ENCODE measurements at regions not wholly inside any gene's neighbourhood (a gene's known extent, or its start where the extent isn't known, plus 50 kb on each side); places are given as distances from the start of the nearest gene placed in this dataset.

- Histone ChIP-seq H3K4me3 (ENCODE audit: low read length in 2 of 2) (no peak overlapping the region), H3K9me3 (ENCODE audit: control insufficient read depth, low read length) (no peaks in the 10 kb centered on the region), H3K27ac (ENCODE audit: low read depth in 1 of 2, low read length in 2 of 2) (no peak overlapping the region), H3K4me1 (ENCODE audit: control insufficient read depth in 1 of 2, insufficient read depth in 2 of 2, low read length in 2 of 2) (peaks cover 0 to 2% of the 10 kb centered on the region in 2 donors), H3K27me3 (ENCODE audit: control insufficient read depth in 1 of 2, insufficient read depth in 2 of 2, low read length in 1 of 2) (no peaks in the 10 kb centered on the region), H3K36me3 (ENCODE audit: control insufficient read depth in 1 of 2, insufficient read depth in 2 of 2, low read length in 1 of 2) (no peaks in the 10 kb centered on the region)
- DNase-seq (no peak), ATAC-seq (ENCODE audit: low FRiP score) (no peak)
- intact Hi-C loops (cut with DNase I): no loop called here
- WGBS, 2 donors: 88 to 95% methylated on average over 1 of the region's 1 CpG
Observed at GRCh38 chr3:193865339-193865738, 270.6 kb upstream of the HES1 start.

- Histone ChIP-seq H3K36me3 (ENCODE audit: control insufficient read depth in 1 of 2, insufficient read depth in 2 of 2, low read length in 1 of 2) (no peaks in the 10 kb centered on the region), H3K4me3 (ENCODE audit: low read length in 2 of 2) (no peak overlapping the region), H3K4me1 (ENCODE audit: control insufficient read depth in 1 of 2, insufficient read depth in 2 of 2, low read length in 2 of 2) (peaks cover 0 to 2% of the 10 kb centered on the region in 2 donors), H3K9me3 (ENCODE audit: control insufficient read depth, low read length) (no peaks in the 10 kb centered on the region), H3K27me3 (ENCODE audit: control insufficient read depth in 1 of 2, insufficient read depth in 2 of 2, low read length in 1 of 2) (no peaks in the 10 kb centered on the region), H3K27ac (ENCODE audit: low read depth in 1 of 2, low read length in 2 of 2) (peak overlapping the region in 1 of 2 donors; percentile 15)
- WGBS, 2 donors: 36 to 39% methylated on average over 4 of the region's 4 CpGs
- no peak for ATAC-seq (ENCODE audit: low FRiP score)
- DNase-seq: no peak
- intact Hi-C loops (cut with DNase I): no loop called here
Observed at GRCh38 chr3:193865896-193866480, 270.0 kb upstream of the HES1 start.

GRCh38 chr3:193868590-193868989 lies 267.4 kb upstream of the HES1 start:
- intact Hi-C loops (cut with DNase I): no loop called here
- Histone ChIP-seq H3K4me1 (ENCODE audit: control insufficient read depth in 1 of 2, insufficient read depth in 2 of 2, low read length in 2 of 2) (peaks cover 0 to 2% of the 10 kb centered on the region in 2 donors), H3K36me3 (ENCODE audit: control insufficient read depth in 1 of 2, insufficient read depth in 2 of 2, low read length in 1 of 2) (no peaks in the 10 kb centered on the region), H3K9me3 (ENCODE audit: control insufficient read depth, low read length) (no peaks in the 10 kb centered on the region), H3K27ac (ENCODE audit: low read depth in 1 of 2, low read length in 2 of 2) (no peak overlapping the region), H3K4me3 (ENCODE audit: low read length in 2 of 2) (no peak overlapping the region), H3K27me3 (ENCODE audit: control insufficient read depth in 1 of 2, insufficient read depth in 2 of 2, low read length in 1 of 2) (no peaks in the 10 kb centered on the region)
- WGBS, 2 donors: 97% methylated on average over 7 of the region's 7 CpGs
- ATAC-seq (ENCODE audit: low FRiP score): no peak
- no peak for DNase-seq

- peak; percentile 34 for ATAC-seq (ENCODE audit: low FRiP score)
- H3K4me3 ChIP-seq (ENCODE audit: low read length in 2 of 2): no peak overlapping the region
Observed at GRCh38 chr3:193869221-193870201, 266.4 kb upstream of the HES1 start.

GRCh38 chr3:193870376-193871219 lies 265.4 kb upstream of the HES1 start:
- H3K4me3 ChIP-seq (ENCODE audit: low read length in 2 of 2): no peak overlapping the region
- no peaks in the 10 kb centered on the region for H3K36me3 ChIP-seq (ENCODE audit: control insufficient read depth in 1 of 2, insufficient read depth in 2 of 2, low read length in 1 of 2)
- ATAC-seq (ENCODE audit: low FRiP score) (no peak), DNase-seq (no peak)
- WGBS, 2 donors: 79 to 82% methylated on average over 18 of the region's 18 CpGs
- no peak overlapping the region for H3K27ac ChIP-seq (ENCODE audit: low read depth in 1 of 2, low read length in 2 of 2)
- intact Hi-C loops (cut with DNase I): no loop called here
- H3K9me3 ChIP-seq (ENCODE audit: control insufficient read depth, low read length): no peaks in the 10 kb centered on the region
- H3K27me3 ChIP-seq (ENCODE audit: control insufficient read depth in 1 of 2, insufficient read depth in 2 of 2, low read length in 1 of 2): no peaks in the 10 kb centered on the region
- peaks cover 0 to 1% of the 10 kb centered on the region in 2 donors for H3K4me1 ChIP-seq (ENCODE audit: control insufficient read depth in 1 of 2, insufficient read depth in 2 of 2, low read length in 2 of 2)

More at GRCh38 chr3:193869221-193870201, 266.4 kb upstream of the HES1 start:
- H3K36me3 ChIP-seq (ENCODE audit: control insufficient read depth in 1 of 2, insufficient read depth in 2 of 2, low read length in 1 of 2): no peaks in the 10 kb centered on the region
- H3K4me1 ChIP-seq (ENCODE audit: control insufficient read depth in 1 of 2, insufficient read depth in 2 of 2, low read length in 2 of 2): peaks cover 0 to 2% of the 10 kb centered on the region in 2 donors
- intact Hi-C loops (cut with DNase I): no loop called here
- peak; percentile 79 to 85 for DNase-seq
- WGBS, 2 donors: 49 to 51% methylated on average over 71 of the region's 71 CpGs
- H3K9me3 ChIP-seq (ENCODE audit: control insufficient read depth, low read length): no peaks in the 10 kb centered on the region
- H3K27ac ChIP-seq (ENCODE audit: low read depth in 1 of 2, low read length in 2 of 2): no peak overlapping the region
- no peaks in the 10 kb centered on the region for H3K27me3 ChIP-seq (ENCODE audit: control insufficient read depth in 1 of 2, insufficient read depth in 2 of 2, low read length in 1 of 2)

- intact Hi-C loops (cut with DNase I): no loop called here
- 61 to 71% methylated on average over 3 of the region's 3 CpGs for WGBS, 2 donors
- ATAC-seq (ENCODE audit: low FRiP score) (no peak), DNase-seq (no peak)
- Histone ChIP-seq H3K9me3 (ENCODE audit: control insufficient read depth, low read length) (no peaks in the 10 kb centered on the region), H3K4me1 (ENCODE audit: control insufficient read depth in 1 of 2, insufficient read depth in 2 of 2, low read length in 2 of 2) (no peaks in the 10 kb centered on the region), H3K4me3 (ENCODE audit: low read length in 2 of 2) (no peak overlapping the region), H3K27me3 (ENCODE audit: control insufficient read depth in 1 of 2, insufficient read depth in 2 of 2, low read length in 1 of 2) (no peaks in the 10 kb centered on the region), H3K27ac (ENCODE audit: low read depth in 1 of 2, low read length in 2 of 2) (no peak overlapping the region), H3K36me3 (ENCODE audit: control insufficient read depth in 1 of 2, insufficient read depth in 2 of 2, low read length in 1 of 2) (no peaks in the 10 kb centered on the region)
Observed at GRCh38 chr3:193871220-193871485, 264.8 kb upstream of the HES1 start.

GRCh38 chr3:193872265-193872753 lies 263.6 kb upstream of the HES1 start:
- Histone ChIP-seq H3K4me3 (ENCODE audit: low read length in 2 of 2) (no peak overlapping the region), H3K36me3 (ENCODE audit: control insufficient read depth in 1 of 2, insufficient read depth in 2 of 2, low read length in 1 of 2) (no peaks in the 10 kb centered on the region), H3K27ac (ENCODE audit: low read depth in 1 of 2, low read length in 2 of 2) (no peak overlapping the region), H3K27me3 (ENCODE audit: control insufficient read depth in 1 of 2, insufficient read depth in 2 of 2, low read length in 1 of 2) (no peaks in the 10 kb centered on the region), H3K9me3 (ENCODE audit: control insufficient read depth, low read length) (no peaks in the 10 kb centered on the region), H3K4me1 (ENCODE audit: control insufficient read depth in 1 of 2, insufficient read depth in 2 of 2, low read length in 2 of 2) (no peaks in the 10 kb centered on the region)
- intact Hi-C loops (cut with DNase I): no loop called here
- DNase-seq: no peak
- peak; percentile 6 for ATAC-seq (ENCODE audit: low FRiP score)
- WGBS, 2 donors: 79 to 95% methylated on average over 2 of the region's 2 CpGs

- no peaks in the 10 kb centered on the region for H3K9me3 ChIP-seq (ENCODE audit: control insufficient read depth, low read length)
- DNase-seq: no peak
- H3K27ac ChIP-seq (ENCODE audit: low read depth in 1 of 2, low read length in 2 of 2): no peak overlapping the region
- no peak for ATAC-seq (ENCODE audit: low FRiP score)
- no peaks in the 10 kb centered on the region for H3K36me3 ChIP-seq (ENCODE audit: control insufficient read depth in 1 of 2, insufficient read depth in 2 of 2, low read length in 1 of 2)
- 80 to 94% methylated on average over 8 of the region's 8 CpGs for WGBS, 2 donors
- intact Hi-C loops (cut with DNase I): no loop called here
- H3K4me1 ChIP-seq (ENCODE audit: control insufficient read depth in 1 of 2, insufficient read depth in 2 of 2, low read length in 2 of 2): no peaks in the 10 kb centered on the region
- no peak overlapping the region for H3K4me3 ChIP-seq (ENCODE audit: low read length in 2 of 2)
- no peaks in the 10 kb centered on the region for H3K27me3 ChIP-seq (ENCODE audit: control insufficient read depth in 1 of 2, insufficient read depth in 2 of 2, low read length in 1 of 2)
Observed at GRCh38 chr3:193873426-193874201, 262.3 kb upstream of the HES1 start.

All from aorta (tissue), 5 donors.